HFFc6 (cell line): ENCODE measurements at regions not wholly inside any gene's neighbourhood (a gene's known extent, or its start where the extent isn't known, plus 50 kb on each side); places are given as distances from the start of the nearest gene placed in this dataset.

Experiments used
- DNase-seq: peaks from one replicate; pipeline ENCODE4 v3.0.0-alpha.2; 2018
- H3K27ac Mint-ChIP-seq: 2 replicates; pipeline ENCODE4 v1.8.0; 2020; ENCODE audit warnings: mild to moderate bottlenecking, mixed read lengths
- H3K27me3 Mint-ChIP-seq: 2 replicates; pipeline ENCODE4 v1.8.0; 2021; ENCODE audit warnings: mild to moderate bottlenecking, moderate library complexity, mixed read lengths; ENCODE audit not compliant: insufficient read depth
- H3K36me3 Mint-ChIP-seq: 2 replicates; pipeline ENCODE4 v1.8.0; 2021; ENCODE audit warnings: low read depth, mixed read lengths
- H3K4me1 Mint-ChIP-seq: 2 replicates; pipeline ENCODE4 v1.8.0; 2020; ENCODE audit warnings: low read depth, mixed read lengths
- H3K4me3 Mint-ChIP-seq: 2 replicates; pipeline ENCODE4 v1.8.0; 2020; ENCODE audit warnings: mild to moderate bottlenecking, moderate library complexity, mixed read lengths
- H3K9me3 Mint-ChIP-seq: 2 replicates; pipeline ENCODE4 v1.8.0; 2020; ENCODE audit warnings: mild to moderate bottlenecking, mixed read lengths
- TF ChIP-seq, protein P1 (sequence below): fragments of 200-600 bp; sonication (generic); IDR thresholded peaks from 2 replicates; pipeline ENCODE4 v1.5.0; 2021; ENCODE audit warnings: antibody characterized with exemption, mild to moderate bottlenecking

DNA sequence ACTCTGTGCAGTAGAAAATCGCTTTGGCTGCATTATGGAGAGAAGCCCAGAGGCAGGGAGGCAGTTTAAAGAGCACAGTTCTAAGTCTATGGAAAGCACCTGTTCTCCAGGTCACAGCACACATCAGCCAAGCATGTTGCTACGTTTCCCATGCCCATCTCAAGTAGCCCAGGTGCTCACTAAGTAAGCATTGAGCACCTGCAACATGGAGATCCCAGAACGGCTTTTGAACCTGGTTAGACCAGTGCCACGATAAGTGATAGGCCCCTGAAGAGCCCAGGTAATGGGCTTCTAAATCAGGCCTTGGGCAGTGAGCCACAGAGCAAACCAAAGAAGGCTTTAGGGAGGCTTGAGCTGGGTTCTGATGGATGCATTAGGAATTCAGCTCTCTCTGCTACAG lies 186.2 kb downstream of the C1orf94 start:
- TF ChIP-seq, protein P1, sequence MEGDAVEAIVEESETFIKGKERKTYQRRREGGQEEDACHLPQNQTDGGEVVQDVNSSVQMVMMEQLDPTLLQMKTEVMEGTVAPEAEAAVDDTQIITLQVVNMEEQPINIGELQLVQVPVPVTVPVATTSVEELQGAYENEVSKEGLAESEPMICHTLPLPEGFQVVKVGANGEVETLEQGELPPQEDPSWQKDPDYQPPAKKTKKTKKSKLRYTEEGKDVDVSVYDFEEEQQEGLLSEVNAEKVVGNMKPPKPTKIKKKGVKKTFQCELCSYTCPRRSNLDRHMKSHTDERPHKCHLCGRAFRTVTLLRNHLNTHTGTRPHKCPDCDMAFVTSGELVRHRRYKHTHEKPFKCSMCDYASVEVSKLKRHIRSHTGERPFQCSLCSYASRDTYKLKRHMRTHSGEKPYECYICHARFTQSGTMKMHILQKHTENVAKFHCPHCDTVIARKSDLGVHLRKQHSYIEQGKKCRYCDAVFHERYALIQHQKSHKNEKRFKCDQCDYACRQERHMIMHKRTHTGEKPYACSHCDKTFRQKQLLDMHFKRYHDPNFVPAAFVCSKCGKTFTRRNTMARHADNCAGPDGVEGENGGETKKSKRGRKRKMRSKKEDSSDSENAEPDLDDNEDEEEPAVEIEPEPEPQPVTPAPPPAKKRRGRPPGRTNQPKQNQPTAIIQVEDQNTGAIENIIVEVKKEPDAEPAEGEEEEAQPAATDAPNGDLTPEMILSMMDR: no peak
- H3K9me3 Mint-ChIP-seq: peaks cover 59% of the 10 kb centered on the region
- DNase-seq: no peak
- H3K36me3 Mint-ChIP-seq: peaks cover 7% of the 10 kb centered on the region
- no peaks in the 10 kb centered on the region for H3K4me1 Mint-ChIP-seq
- no peak overlapping the region for H3K4me3 Mint-ChIP-seq
- H3K27me3 Mint-ChIP-seq: no peaks in the 10 kb centered on the region
- H3K27ac Mint-ChIP-seq: no peak overlapping the region

GRCh38 chr1:34363447-34363846 lies 186.7 kb downstream of the C1orf94 start:
- H3K36me3 Mint-ChIP-seq: peaks cover 7% of the 10 kb centered on the region
- no peaks in the 10 kb centered on the region for H3K4me1 Mint-ChIP-seq
- no peak overlapping the region for H3K27ac Mint-ChIP-seq
- no peak overlapping the region for H3K4me3 Mint-ChIP-seq
- H3K27me3 Mint-ChIP-seq: no peaks in the 10 kb centered on the region
- H3K9me3 Mint-ChIP-seq: peaks cover 54% of the 10 kb centered on the region
- TF ChIP-seq, protein P1: no peak
- no peak for DNase-seq

GRCh38 chr1:34363915-34364314 lies 187.2 kb downstream of the C1orf94 start:
- peaks cover 7% of the 10 kb centered on the region for H3K36me3 Mint-ChIP-seq
- DNase-seq: no peak
- H3K4me1 Mint-ChIP-seq: no peaks in the 10 kb centered on the region
- peaks cover 55% of the 10 kb centered on the region for H3K9me3 Mint-ChIP-seq
- TF ChIP-seq, protein P1: no peak
- no peak overlapping the region for H3K27ac Mint-ChIP-seq
- no peak overlapping the region for H3K4me3 Mint-ChIP-seq
- H3K27me3 Mint-ChIP-seq: no peaks in the 10 kb centered on the region

DNA sequence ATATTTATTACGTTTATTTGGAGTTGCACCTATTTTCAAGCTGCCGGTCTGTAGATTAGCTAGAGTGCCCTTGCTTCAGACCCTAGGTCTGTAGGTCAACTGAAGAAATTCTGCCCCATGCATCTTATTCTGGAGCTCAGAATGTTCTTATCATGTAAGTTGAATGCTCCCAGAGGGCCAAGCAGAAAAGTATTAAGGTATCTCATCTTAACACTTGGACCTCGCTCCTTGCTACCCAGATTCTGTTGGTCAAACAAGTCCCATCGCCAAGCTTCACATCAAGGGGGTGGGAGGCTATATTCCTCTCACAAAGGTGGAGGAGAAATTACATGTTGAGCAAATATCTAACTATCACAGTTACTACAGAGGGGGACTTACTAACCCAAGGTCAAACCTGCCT lies 187.7 kb downstream of the C1orf94 start:
- Mint-ChIP-seq H3K4me1 (no peaks in the 10 kb centered on the region), H3K27me3 (no peaks in the 10 kb centered on the region), H3K27ac (no peak overlapping the region)

GRCh38 chr1:34365295-34365694 lies 188.6 kb downstream of the C1orf94 start:
- Mint-ChIP-seq H3K36me3 (peaks cover 7% of the 10 kb centered on the region), H3K27ac (no peak overlapping the region), H3K4me3 (no peak overlapping the region), H3K27me3 (no peaks in the 10 kb centered on the region), H3K4me1 (no peaks in the 10 kb centered on the region), H3K9me3 (peaks cover 55% of the 10 kb centered on the region)
- DNase-seq: no peak
- TF ChIP-seq, protein P1: no peak

More for the DNA sequence above, 187.7 kb downstream of the C1orf94 start:
- TF ChIP-seq, protein P1: no peak
- no peak for DNase-seq
- peaks cover 7% of the 10 kb centered on the region for H3K36me3 Mint-ChIP-seq
- peaks cover 57% of the 10 kb centered on the region for H3K9me3 Mint-ChIP-seq
- no peak overlapping the region for H3K4me3 Mint-ChIP-seq
